ENCODE measurements at regions not wholly inside any gene's neighbourhood (a gene's known extent, or its start where the extent isn't known, plus 50 kb on each side); places are given as distances from the start of the nearest gene placed in this dataset.

DNA sequence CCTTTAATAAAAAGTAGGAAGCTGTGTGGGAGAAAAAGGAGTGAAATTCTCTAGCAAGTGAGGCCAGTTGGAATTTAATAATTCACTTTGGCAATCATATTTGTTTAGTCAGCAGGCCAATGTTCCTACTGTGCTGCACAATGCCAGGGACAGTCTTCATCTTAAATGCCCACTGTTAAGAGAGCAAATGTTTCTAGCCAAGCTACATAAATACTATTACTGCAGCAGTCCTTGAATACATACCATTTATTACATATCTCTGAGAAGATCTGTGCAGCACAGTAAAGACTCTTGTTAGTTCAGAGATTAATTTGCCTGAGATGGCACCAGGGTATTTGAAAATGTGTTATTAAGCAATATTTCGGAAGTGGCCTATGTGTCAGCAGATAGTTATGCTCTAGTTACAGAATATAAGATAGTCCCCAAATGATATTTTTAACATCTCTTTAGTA, 105.4 kb downstream of the OGFRL1 start:
- intact Hi-C loops (cut with DNase I), result no loop called here

GRCh38 chr6:71394926-71395325, 106.3 kb downstream of the OGFRL1 start:
- no peak for DNase-seq (ENCODE audit: low spot score)
- intact Hi-C loops (cut with DNase I), result no loop called here

More for the DNA sequence above, 105.4 kb downstream of the OGFRL1 start:
- DNase-seq (ENCODE audit: low spot score), result no peak

GRCh38 chr6:71395731-71396409, 107.3 kb downstream of the OGFRL1 start:
- no peak for DNase-seq (ENCODE audit: low spot score)
- intact Hi-C loops (cut with DNase I), result no loop called here

GRCh38 chr6:71396410-71396801, 107.8 kb downstream of the OGFRL1 start:
- no peak for DNase-seq (ENCODE audit: low spot score)
- intact Hi-C loops (cut with DNase I), result no loop called here

DNA sequence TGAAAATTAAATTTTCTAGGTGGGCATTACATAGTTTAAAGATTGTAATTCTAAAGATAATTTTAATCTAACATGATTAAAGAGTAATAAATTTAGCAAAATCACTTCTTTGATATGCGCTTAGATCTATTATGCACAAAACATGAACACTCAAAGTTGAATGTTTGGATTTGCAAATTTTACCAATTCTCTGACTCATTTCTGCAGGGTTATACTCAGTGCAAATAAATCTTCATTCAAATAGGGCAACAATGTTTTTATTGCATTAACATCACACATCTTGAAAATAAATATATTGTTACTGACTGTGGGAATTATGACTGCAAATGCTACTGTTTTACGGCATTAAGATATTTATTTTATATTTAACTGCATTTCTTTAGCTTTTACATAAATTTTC, 110.7 kb downstream of the OGFRL1 start:
- intact Hi-C loops (cut with DNase I), result no loop called here
- DNase-seq (ENCODE audit: low spot score), result no peak

DNA sequence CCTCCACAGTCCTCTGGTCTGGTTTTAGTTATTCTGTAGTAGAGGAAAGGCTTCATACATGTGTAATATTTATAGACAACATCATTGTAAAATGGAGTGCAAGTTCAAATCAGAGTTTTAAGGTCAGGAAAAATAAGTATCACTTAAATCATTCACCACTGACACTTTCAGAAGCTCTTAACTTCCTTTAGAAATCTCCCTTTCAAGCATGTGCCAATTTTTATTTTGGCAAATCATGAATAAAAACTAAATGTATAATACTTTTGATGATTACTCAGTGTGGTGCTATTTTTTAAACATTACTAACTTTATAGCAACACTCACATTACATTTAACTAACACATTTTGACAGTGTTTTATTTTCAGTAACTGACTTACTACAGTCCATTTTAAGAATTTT, 112.2 kb downstream of the OGFRL1 start:
- intact Hi-C loops (cut with DNase I), result no loop called here
- DNase-seq (ENCODE audit: low spot score), result no peak

DNA sequence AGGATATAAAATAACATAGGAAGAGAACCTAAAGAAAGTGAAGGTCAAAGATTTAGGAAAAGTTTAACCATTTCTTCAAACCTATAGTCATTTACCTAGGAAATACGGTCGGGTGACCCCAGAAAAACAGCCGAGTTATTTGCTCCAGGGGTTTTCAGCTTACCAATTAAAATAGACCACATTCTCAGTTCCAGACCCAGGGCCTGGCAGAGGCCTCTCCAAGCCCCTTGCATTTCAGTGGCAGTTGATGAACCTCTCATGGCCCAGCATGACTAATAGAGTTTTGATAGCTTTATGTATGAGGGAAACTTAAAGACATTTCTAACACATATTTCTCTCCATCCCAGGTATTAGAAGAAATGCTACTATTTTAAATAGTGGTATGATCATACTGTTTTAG, 113.5 kb downstream of the OGFRL1 start:
- DNase-seq (ENCODE audit: low spot score), result no peak
- intact Hi-C loops (cut with DNase I), result no loop called here

- intact Hi-C loops (cut with DNase I), result no loop called here
Measured at GRCh38 chr6:71403422-71404134, 115.0 kb downstream of the OGFRL1 start.

DNA sequence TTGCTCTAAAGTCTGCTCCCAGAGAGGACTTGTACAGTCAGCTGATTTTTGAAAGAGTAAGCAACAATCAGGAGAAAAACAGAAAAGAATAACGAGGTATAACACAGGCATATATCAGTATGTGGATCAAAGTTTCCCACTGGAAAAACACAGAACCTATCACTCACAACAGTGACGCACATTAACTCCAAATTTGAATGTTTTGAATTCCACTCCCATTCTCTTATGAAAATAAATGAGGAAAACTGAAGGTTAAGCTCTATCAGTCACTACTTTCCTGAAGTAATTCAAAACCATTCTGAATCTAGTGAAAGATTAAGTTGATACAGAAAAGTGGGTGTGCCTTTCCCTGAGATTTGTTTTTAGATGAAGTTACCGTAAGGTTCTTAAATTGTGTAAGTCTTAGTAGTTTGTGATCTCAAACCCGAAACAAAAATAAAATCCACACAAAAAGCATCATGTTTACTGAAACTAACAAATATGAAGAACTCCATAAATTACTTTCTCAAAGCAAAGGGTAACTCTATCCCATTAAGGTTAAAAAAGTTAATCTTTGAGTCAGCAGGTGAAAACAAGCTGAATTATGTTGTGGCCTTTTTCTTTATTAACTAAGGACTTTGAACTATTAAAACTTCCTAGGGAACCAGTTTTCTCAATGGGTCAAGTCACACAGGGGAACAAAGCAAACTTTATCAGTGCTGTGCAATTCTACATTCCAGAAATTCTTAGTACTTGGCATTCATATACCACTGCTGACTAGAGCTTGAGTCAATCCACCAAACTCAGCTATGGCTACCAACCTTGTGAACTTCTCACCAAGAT, 115.7 kb downstream of the OGFRL1 start:
- no peak for DNase-seq (ENCODE audit: low spot score)
- intact Hi-C loops (cut with DNase I), result no loop called here

More at GRCh38 chr6:71403422-71404134, 115.0 kb downstream of the OGFRL1 start:
- no peak for DNase-seq (ENCODE audit: low spot score)

DNA sequence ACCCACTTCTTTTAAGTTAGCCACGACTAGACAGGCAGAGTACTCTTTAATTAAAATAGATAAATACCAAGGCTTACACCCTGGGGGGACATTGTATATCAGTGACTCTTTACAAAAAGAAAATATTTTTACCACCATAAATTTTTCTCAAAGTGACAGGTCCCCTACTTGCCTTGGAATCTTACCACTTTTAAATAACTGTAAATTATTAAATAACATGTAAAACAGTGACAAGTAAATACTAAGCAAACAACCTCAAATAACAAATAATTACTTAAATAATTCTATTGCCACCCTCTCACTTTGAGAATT, 116.3 kb downstream of the OGFRL1 start:
- intact Hi-C loops (cut with DNase I), result no loop called here
- DNase-seq (ENCODE audit: low spot score), result no peak

DNA sequence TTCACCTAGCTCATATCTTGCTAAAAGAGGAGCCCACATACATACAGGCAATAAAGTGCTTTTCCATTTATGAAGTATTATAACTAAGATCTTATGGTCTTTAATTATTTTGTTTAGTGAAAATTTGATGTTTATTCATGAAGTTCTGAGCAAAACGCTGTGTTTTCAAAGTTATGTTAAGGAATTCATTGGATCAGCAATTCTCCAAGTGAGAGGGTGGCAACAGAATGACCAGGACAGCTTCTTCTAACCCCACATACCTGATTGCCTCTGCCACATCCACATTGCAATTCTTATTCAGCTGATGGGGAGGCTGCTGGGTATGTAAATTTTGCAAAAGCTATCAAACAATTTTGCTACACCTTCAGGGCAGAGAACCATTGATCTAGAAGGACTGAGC, 116.8 kb downstream of the OGFRL1 start:
- no peak for DNase-seq (ENCODE audit: low spot score)
- intact Hi-C loops (cut with DNase I), result no loop called here

GRCh38 chr6:71406865-71407860, 118.6 kb downstream of the OGFRL1 start:
- intact Hi-C loops (cut with DNase I), result no loop called here

DNA sequence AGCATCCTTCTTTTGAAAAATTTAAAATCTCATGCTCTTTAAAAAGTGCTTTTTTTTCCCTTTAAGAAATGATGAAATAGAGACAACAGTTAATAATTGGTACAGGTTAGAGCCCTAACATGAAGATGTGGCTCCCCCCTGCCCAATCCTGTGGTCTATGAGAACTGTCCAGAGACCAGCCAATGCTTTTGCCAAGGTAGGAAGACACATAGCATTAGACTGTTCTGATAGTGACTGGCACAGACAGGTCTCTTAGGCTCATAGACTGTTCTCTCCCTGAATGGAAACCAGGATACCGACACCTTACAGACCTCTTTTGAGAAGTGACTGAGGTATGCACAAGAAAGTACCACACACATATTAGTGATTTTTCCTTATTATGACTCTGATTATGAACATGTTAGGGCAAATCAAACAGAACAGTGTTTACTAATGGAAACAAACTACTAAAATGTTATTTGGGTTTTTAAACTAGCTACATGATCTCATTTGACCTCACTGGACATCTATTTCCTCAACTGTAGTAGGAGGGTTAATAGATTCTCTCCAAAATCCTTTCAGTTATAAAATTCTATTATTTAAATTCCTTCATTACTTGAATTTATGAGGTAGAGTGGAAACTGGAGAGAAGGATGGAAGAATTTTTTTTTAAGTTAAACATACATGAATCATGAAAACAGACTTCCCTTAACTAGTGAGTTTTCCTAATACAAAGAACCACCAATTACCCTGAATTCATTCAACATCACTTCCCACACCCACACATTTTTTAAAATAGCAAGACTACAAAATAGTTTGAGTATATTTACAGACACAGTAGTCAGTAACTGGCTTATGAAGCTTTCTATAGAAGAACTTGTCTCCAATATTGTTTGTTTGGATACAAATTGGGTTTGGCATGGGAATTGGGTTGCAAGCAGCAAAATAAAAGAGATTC, 120.4 kb downstream of the OGFRL1 start:
- intact Hi-C loops (cut with DNase I), result no loop called here
- DNase-seq (ENCODE audit: low spot score), result no peak

More at GRCh38 chr6:71406865-71407860, 118.6 kb downstream of the OGFRL1 start:
- no peak for DNase-seq (ENCODE audit: low spot score)

DNA sequence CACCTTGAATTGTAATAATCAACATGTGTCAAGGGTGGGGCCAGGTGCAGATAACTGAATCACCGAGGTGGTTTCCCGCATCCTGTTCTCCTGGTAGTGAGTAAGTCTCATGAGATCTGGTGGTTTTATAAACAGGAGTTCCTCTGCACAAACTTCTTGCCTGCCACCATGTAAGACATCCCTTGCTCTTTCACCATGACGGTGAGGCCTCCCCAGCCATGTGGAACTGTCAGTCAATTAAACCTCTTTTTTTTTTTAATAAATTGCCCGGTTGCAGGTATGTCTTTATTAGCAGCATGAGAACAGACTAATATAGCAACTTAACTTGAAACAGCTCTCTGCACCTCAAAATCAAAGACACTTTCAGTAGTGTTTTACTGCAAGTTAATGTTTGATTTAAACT, 121.6 kb downstream of the OGFRL1 start:
- intact Hi-C loops (cut with DNase I), result no loop called here
- no peak for DNase-seq (ENCODE audit: low spot score)

DNA sequence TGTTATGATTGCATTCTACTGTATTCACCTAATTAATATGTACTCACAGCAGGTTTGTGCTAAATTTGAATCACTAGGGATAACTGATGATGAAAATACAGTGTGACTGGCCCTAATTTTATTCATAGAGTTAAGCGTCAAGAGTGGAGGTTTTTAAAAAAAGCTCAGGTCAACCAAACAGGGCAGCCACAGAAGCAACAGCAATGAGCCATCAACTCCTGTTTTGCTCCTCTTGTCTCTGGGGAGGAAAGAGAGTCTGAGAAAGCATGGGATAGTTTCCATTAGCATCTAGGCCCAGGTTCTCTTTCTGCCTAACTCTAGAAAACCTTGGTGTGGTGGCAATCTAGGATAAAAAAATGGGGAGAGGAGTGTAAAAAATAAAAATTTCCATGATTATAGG, 122.1 kb downstream of the OGFRL1 start:
- no peak for DNase-seq (ENCODE audit: low spot score)

GRCh38 chr6:71411882-71412281, 123.3 kb downstream of the OGFRL1 start:
- intact Hi-C loops (cut with DNase I), result no loop called here
- DNase-seq (ENCODE audit: low spot score), result no peak

More for the DNA sequence above, 122.1 kb downstream of the OGFRL1 start:
- intact Hi-C loops (cut with DNase I), result no loop called here

- intact Hi-C loops (cut with DNase I), result no loop called here
Measured at GRCh38 chr6:71412559-71413140, 124.0 kb downstream of the OGFRL1 start.

GRCh38 chr6:71414486-71414885, 125.9 kb downstream of the OGFRL1 start:
- no peak for DNase-seq (ENCODE audit: low spot score)
- intact Hi-C loops (cut with DNase I), result no loop called here

More at GRCh38 chr6:71412559-71413140, 124.0 kb downstream of the OGFRL1 start:
- DNase-seq (ENCODE audit: low spot score), result no peak
